DMS153 (cell line): ENCODE measurements at regions not wholly inside any gene's neighbourhood (a gene's known extent, or its start where the extent isn't known, plus 50 kb on each side); places are given as distances from the start of the nearest gene placed in this dataset.

Source experiments
- DNase-seq: peaks from one replicate; lab custom pipeline; 2025; lab: John Stamatoyannopoulos, UW

- no peak for DNase-seq
These were observed 122.2 kb downstream of the ACTL8 start for GRCh38 chr1:17877316-17877715.

GRCh38 chr1:17877896-17878295 lies 122.8 kb downstream of the ACTL8 start:
- DNase-seq, result no peak

- DNase-seq, result no peak
These were observed 123.7 kb downstream of the ACTL8 start for GRCh38 chr1:17878837-17879236.

GRCh38 chr1:17880449-17880848 lies 125.3 kb downstream of the ACTL8 start:
- no peak for DNase-seq

- no peak for DNase-seq
These were observed 126.6 kb downstream of the ACTL8 start for GRCh38 chr1:17881761-17882160.

GRCh38 chr1:17883136-17883535 lies 128.0 kb downstream of the ACTL8 start:
- no peak for DNase-seq

- DNase-seq, result no peak
These were observed 128.7 kb downstream of the ACTL8 start for GRCh38 chr1:17883662-17884395.

GRCh38 chr1:17885663-17886320 lies 130.7 kb downstream of the ACTL8 start:
- DNase-seq, result no peak

GRCh38 chr1:17886386-17886785 lies 131.3 kb downstream of the ACTL8 start:
- no peak for DNase-seq

- no peak for DNase-seq
These were observed 131.8 kb downstream of the ACTL8 start for GRCh38 chr1:17886838-17887441.

GRCh38 chr1:17887661-17888371 lies 132.7 kb downstream of the ACTL8 start:
- peak; percentile 68 for DNase-seq

- no peak for DNase-seq
These were observed 135.1 kb downstream of the ACTL8 start for GRCh38 chr1:17890056-17890814.

- no peak for DNase-seq
These were observed 135.7 kb downstream of the ACTL8 start for GRCh38 chr1:17890815-17891191.

- no peak for DNase-seq
These were observed 136.3 kb downstream of the ACTL8 start for GRCh38 chr1:17891205-17892110.

- DNase-seq, result peak; percentile 48
These were observed 137.1 kb downstream of the ACTL8 start for GRCh38 chr1:17892225-17892624.

- DNase-seq, result no peak
These were observed 137.7 kb downstream of the ACTL8 start for GRCh38 chr1:17892851-17893250.

- DNase-seq, result no peak
These were observed 138.9 kb downstream of the ACTL8 start for GRCh38 chr1:17893891-17894631.

- no peak for DNase-seq
These were observed 140.3 kb downstream of the ACTL8 start for GRCh38 chr1:17895401-17895800.

GRCh38 chr1:17895986-17896385 lies 140.9 kb downstream of the ACTL8 start:
- no peak for DNase-seq

- no peak for DNase-seq
These were observed 148.3 kb downstream of the ACTL8 start for GRCh38 chr1:17903386-17903785.
